Smooth muscle cell (in vitro differentiated cells): ENCODE measurements at regions not wholly inside any gene's neighbourhood (a gene's known extent, or its start where the extent isn't known, plus 50 kb on each side); places are given as distances from the start of the nearest gene placed in this dataset.
"Not testable (repeated sequence)": the region's sequence is repeated elsewhere in the genome, so short reads cannot be mapped to it uniquely, and the experiment has no call there.

ENCODE experiments used
- DNase-seq: peaks from one replicate; lab custom pipeline; 2025; ENCODE audit not compliant: unreplicated experiment; lab: John Stamatoyannopoulos, UW
- H2AFZ ChIP-seq: fragments of 200-600 bp; sonication (generic); 2 replicates; pipeline ENCODE4 v1.6.0; 2016; ENCODE audit warnings: antibody characterized with exemption, low read depth, mild to moderate bottlenecking
- H3F3A ChIP-seq: fragments of 200-600 bp; sonication (generic); 2 replicates; pipeline ENCODE4 v1.6.0; 2017; ENCODE audit warnings: antibody characterized with exemption, low read depth
- H3K27ac ChIP-seq: fragments of 200-600 bp; sonication (generic); 2 replicates; pipeline ENCODE4 v1.5.1; 2016; ENCODE audit warnings: low read depth, mild to moderate bottlenecking
- H3K27me3 ChIP-seq: fragments of 200-600 bp; sonication (generic); 2 replicates; pipeline ENCODE4 v1.6.1; 2016; ENCODE audit warnings: low read depth, mild to moderate bottlenecking
- H3K36me3 ChIP-seq: fragments of 200-600 bp; sonication (generic); 2 replicates; pipeline ENCODE4 v1.5.1; 2016; ENCODE audit warnings: low read depth
- H3K4me1 ChIP-seq: fragments of 200-600 bp; sonication (generic); 2 replicates; pipeline ENCODE4 v1.5.1; 2016; ENCODE audit warnings: low read depth
- H3K4me2 ChIP-seq: fragments of 200-600 bp; sonication (generic); 2 replicates; pipeline ENCODE4 v1.6.0; 2016; ENCODE audit warnings: mild to moderate bottlenecking
- H3K4me3 ChIP-seq: fragments of 200-600 bp; sonication (generic); 2 replicates; pipeline ENCODE4 v1.5.1; 2016; ENCODE audit warnings: mild to moderate bottlenecking
- H3K79me2 ChIP-seq: fragments of 200-600 bp; sonication (generic); 2 replicates; pipeline ENCODE4 v1.6.0; 2016; ENCODE audit warnings: low read depth, mild to moderate bottlenecking
- H3K9ac ChIP-seq: fragments of 200-600 bp; sonication (generic); 2 replicates; pipeline ENCODE4 v1.6.0; 2016; ENCODE audit warnings: low read depth
- H3K9me3 ChIP-seq: fragments of 200-600 bp; sonication (generic); replicated peaks from 2 replicates; pipeline ENCODE4 v1.5.1; 2016; ENCODE audit warnings: low read depth
- H4K20me1 ChIP-seq: fragments of 200-600 bp; sonication (generic); 2 replicates; pipeline ENCODE4 v1.6.0; 2016; ENCODE audit warnings: low read depth
- CTCF ChIP-seq: fragments of 200-600 bp; sonication (generic); IDR thresholded peaks from 2 replicates; pipeline ENCODE4 v1.5.1; 2017; ENCODE audit warnings: borderline replicate concordance, mild to moderate bottlenecking, antibody characterized with exemption; ENCODE audit not compliant: insufficient read depth, poor library complexity, severe bottlenecking
- WGBS: methylation state at CpG from one replicate; pipeline ENCODE4 v1.1.7; 2016; ENCODE audit warnings: low lambda C conversion rate; 5-methylcytosine and 5-hydroxymethylcytosine counted together

- not testable (repeated sequence) for H3K27ac ChIP-seq, H3K4me2 ChIP-seq, H3K79me2 ChIP-seq, DNase-seq, H3K9me3 ChIP-seq, H3K9ac ChIP-seq, H4K20me1 ChIP-seq, H3K4me3 ChIP-seq, H3K27me3 ChIP-seq, H2AFZ ChIP-seq, H3F3A ChIP-seq, H3K4me1 ChIP-seq, H3K36me3 ChIP-seq
- WGBS: 84% methylated on average over 5 of the region's 5 CpGs
These were observed 104.9 kb downstream of the TBC1D26 start for GRCh38 chr17:15836991-15837390.

GRCh38 chr17:15847447-15848229, 97.3 kb upstream of the ADORA2B start:
- H3K4me1 ChIP-seq, H3K9me3 ChIP-seq, H4K20me1 ChIP-seq, H3K36me3 ChIP-seq, H3F3A ChIP-seq, H3K27me3 ChIP-seq, DNase-seq, H3K79me2 ChIP-seq, H3K4me3 ChIP-seq: not testable (repeated sequence)
- Histone ChIP-seq H3K9ac (peak overlapping the region; percentile 43), H3K4me2 (peak overlapping the region; percentile 77), H3K27ac (peak overlapping the region; percentile 92), H2AFZ (peak overlapping the region; percentile 18)
- 9% methylated on average over 5 of the region's 6 CpGs for whole genome bisulfite sequencing

GRCh38 chr17:15849054-15849453, 95.9 kb upstream of the ADORA2B start:
- WGBS: 34% methylated on average over 6 of the region's 6 CpGs
- DNase-seq, H3K4me3 ChIP-seq, H3K27me3 ChIP-seq, H3K4me1 ChIP-seq, H3K9ac ChIP-seq, H4K20me1 ChIP-seq, H2AFZ ChIP-seq, H3K27ac ChIP-seq, H3F3A ChIP-seq, H3K79me2 ChIP-seq, H3K36me3 ChIP-seq, H3K4me2 ChIP-seq, H3K9me3 ChIP-seq: not testable (repeated sequence)
- peak; percentile 45 for TF ChIP-seq CTCF

- H3K4me1 ChIP-seq, DNase-seq, H2AFZ ChIP-seq, H4K20me1 ChIP-seq, H3F3A ChIP-seq, H3K9me3 ChIP-seq, H3K9ac ChIP-seq, H3K79me2 ChIP-seq, H3K4me2 ChIP-seq, H3K36me3 ChIP-seq, H3K27me3 ChIP-seq, H3K4me3 ChIP-seq: not testable (repeated sequence)
- WGBS: 77% methylated on average over 2 of the region's 2 CpGs
- H3K27ac ChIP-seq: peak overlapping the region; percentile 24
These were observed 94.9 kb upstream of the ADORA2B start for GRCh38 chr17:15850071-15850470.

- not testable (repeated sequence) for H3K4me1 ChIP-seq, H3K4me3 ChIP-seq, H3K9me3 ChIP-seq, H3K9ac ChIP-seq, H3K27me3 ChIP-seq, H3K4me2 ChIP-seq, H3K79me2 ChIP-seq, H2AFZ ChIP-seq, DNase-seq, H3K36me3 ChIP-seq, H3F3A ChIP-seq, H4K20me1 ChIP-seq
- WGBS: 29% methylated on average over 3 of the region's 3 CpGs
- peak overlapping the region; percentile 24 for H3K27ac ChIP-seq
These were observed 94.2 kb upstream of the ADORA2B start for GRCh38 chr17:15850687-15851086.

- not testable (repeated sequence) for H3K9ac ChIP-seq, H3K79me2 ChIP-seq, H3K9me3 ChIP-seq, H3K36me3 ChIP-seq, H3K4me2 ChIP-seq, H3K4me1 ChIP-seq, H3K27me3 ChIP-seq, H3K27ac ChIP-seq, H2AFZ ChIP-seq, H4K20me1 ChIP-seq, H3K4me3 ChIP-seq, H3F3A ChIP-seq, DNase-seq
- WGBS: 14% methylated on average over 3 of the region's 4 CpGs
These were observed 92.1 kb upstream of the ADORA2B start for GRCh38 chr17:15852863-15853262.

- not testable (repeated sequence) for H3K9ac ChIP-seq, H3K9me3 ChIP-seq, H3K27ac ChIP-seq, H3K79me2 ChIP-seq, H4K20me1 ChIP-seq, H3K27me3 ChIP-seq, H3K4me3 ChIP-seq, H3K4me2 ChIP-seq, H3F3A ChIP-seq, H2AFZ ChIP-seq, H3K4me1 ChIP-seq, H3K36me3 ChIP-seq, DNase-seq
- 54% methylated on average over 3 of the region's 3 CpGs for WGBS
These were observed 88.7 kb upstream of the ADORA2B start for GRCh38 chr17:15856191-15856590.

- H4K20me1 ChIP-seq, DNase-seq, H3K27me3 ChIP-seq, H3K36me3 ChIP-seq, H3F3A ChIP-seq, H3K4me1 ChIP-seq, H2AFZ ChIP-seq, H3K9me3 ChIP-seq, H3K4me2 ChIP-seq, H3K4me3 ChIP-seq, H3K9ac ChIP-seq, H3K27ac ChIP-seq, H3K79me2 ChIP-seq: not testable (repeated sequence)
- 91% methylated on average over 2 of the region's 2 CpGs for WGBS
These were observed 88.2 kb upstream of the ADORA2B start for GRCh38 chr17:15856745-15857144.
